Neural cell (in vitro differentiated cells): ENCODE measurements at regions not wholly inside any gene's neighbourhood (a gene's known extent, or its start where the extent isn't known, plus 50 kb on each side); places are given as distances from the start of the nearest gene placed in this dataset.

Source experiments
- H2AFZ ChIP-seq: fragments of 200-600, 300-800 bp; sonication (generic), shearing (Covaris generic); 2 replicates; pipeline ENCODE4 v1.6.0; 2014; ENCODE audit warnings: low read depth, mild to moderate bottlenecking, antibody characterized with exemption, low read length, moderate library complexity
- H3F3A ChIP-seq: fragments of 200-600 bp; shearing (Covaris generic); 2 replicates; pipeline ENCODE4 v1.6.1; 2016; ENCODE audit warnings: mild to moderate bottlenecking, moderate library complexity, mixed read lengths, antibody characterized with exemption, low read length; ENCODE audit not compliant: insufficient read depth, poor library complexity, severe bottlenecking
- H3K27ac ChIP-seq: fragments of 200-600, 300-800 bp; sonication (generic), shearing (Covaris generic); 2 replicates; pipeline ENCODE4 v1.5.1; 2014; ENCODE audit warnings: mild to moderate bottlenecking, low read length, moderate library complexity
- H3K27me3 ChIP-seq: fragments of 300-800, 200-600 bp; sonication (generic), shearing (Covaris generic); 2 replicates; pipeline ENCODE4 v1.6.0; 2014; ENCODE audit warnings: mild to moderate bottlenecking, low read depth, low read length, moderate library complexity; ENCODE audit not compliant: insufficient read depth
- H3K36me3 ChIP-seq: fragments of 300-800, 200-600 bp; sonication (generic), shearing (Covaris generic); 2 replicates; pipeline ENCODE4 v1.5.1; 2014; ENCODE audit warnings: mild to moderate bottlenecking, antibody characterized with exemption, low read length, moderate library complexity; ENCODE audit not compliant: insufficient read depth
- H3K4me2 ChIP-seq: fragments of 300-800, 200-600 bp; sonication (generic), shearing (Covaris generic); 2 replicates; pipeline ENCODE4 v1.6.0; 2014; ENCODE audit warnings: mild to moderate bottlenecking, low read length
- H3K4me3 ChIP-seq: fragments of 300-800, 200-600 bp; sonication (generic), shearing (Covaris generic); 2 replicates; pipeline ENCODE4 v1.5.1; 2014; ENCODE audit warnings: mild to moderate bottlenecking, low read length, moderate library complexity
- H3K79me2 ChIP-seq: fragments of 200-600 bp; shearing (Covaris generic); replicated peaks from 2 replicates; pipeline ENCODE4 v1.6.0; 2014; ENCODE audit warnings: mild to moderate bottlenecking, low read length, moderate library complexity; ENCODE audit not compliant: insufficient read depth
- H3K9ac ChIP-seq: fragments of 300-800, 200-600 bp; sonication (generic), shearing (Covaris generic); 2 replicates; pipeline ENCODE4 v1.6.1; 2016; ENCODE audit warnings: mild to moderate bottlenecking, low read length, mixed read lengths
- H3K9me2 ChIP-seq: fragments of 200-600 bp; shearing (Covaris generic); 2 replicates; pipeline ENCODE4 v1.6.1; 2016; ENCODE audit warnings: mild to moderate bottlenecking, low read length, mixed read lengths; ENCODE audit not compliant: insufficient read depth
- H3K9me3 ChIP-seq: fragments of 200-600, 300-800 bp; sonication (generic), shearing (Covaris generic); 2 replicates; pipeline ENCODE4 v1.6.1; 2016; ENCODE audit warnings: mild to moderate bottlenecking, mixed run types, low read length, moderate library complexity, mixed read lengths
- H4K20me1 ChIP-seq: fragments of 200-600 bp; shearing (Covaris generic); 2 replicates; pipeline ENCODE4 v1.6.1; 2016; ENCODE audit warnings: mild to moderate bottlenecking, mixed run types; ENCODE audit not compliant: insufficient read depth
- CTCF ChIP-seq: fragments of 450-650 bp; IDR thresholded peaks from 2 replicates; pipeline ENCODE4 v1.5.1; 2014; ENCODE audit warnings: antibody characterized with exemption, mild to moderate bottlenecking, moderate library complexity; ENCODE audit not compliant: poor library complexity, severe bottlenecking
- EP300 ChIP-seq: fragments of 450-650 bp; conservative IDR thresholded peaks from 2 replicates; pipeline ENCODE4 v1.6.1; 2014; ENCODE audit warnings: antibody characterized with exemption, mild to moderate bottlenecking, moderate library complexity; ENCODE audit not compliant: poor library complexity, severe bottlenecking
- EZH2 ChIP-seq: fragments of 200-600, 300-800 bp; shearing (Covaris generic), sonication (generic); IDR thresholded peaks from 2 replicates; pipeline ENCODE4 v1.6.1; 2014; ENCODE audit warnings: antibody characterized with exemption, low read length, borderline replicate concordance, mild to moderate bottlenecking; ENCODE audit not compliant: insufficient read depth, poor library complexity, severe bottlenecking
- POLR2AphosphoS5 ChIP-seq: IDR thresholded peaks from 2 replicates; pipeline ENCODE4 v1.6.1; 2012
- RAD21 ChIP-seq: fragments of 450-650 bp; conservative IDR thresholded peaks from 2 replicates; pipeline ENCODE4 v1.6.1; 2014; ENCODE audit warnings: antibody characterized with exemption, mild to moderate bottlenecking, moderate library complexity
- SMC3 ChIP-seq: fragments of 450-650 bp; conservative IDR thresholded peaks from 2 replicates; pipeline ENCODE4 v1.6.1; 2014; ENCODE audit warnings: antibody characterized with exemption, mild to moderate bottlenecking, moderate library complexity; ENCODE audit not compliant: poor library complexity
- TAF1 ChIP-seq: IDR thresholded peaks from 2 replicates; pipeline ENCODE4 v1.6.1; 2012; ENCODE audit warnings: low read depth
- TF ChIP-seq, protein P1 (sequence below): IDR thresholded peaks from 2 replicates; pipeline ENCODE4 v1.6.1; 2012; ENCODE audit warnings: borderline replicate concordance

- H2AFZ ChIP-seq = no peak overlapping the region
Observed at GRCh38 chr13:44189085-44189484, 184.5 kb upstream of the SERP2 start.

GRCh38 chr13:44191103-44191502 lies 182.5 kb upstream of the SERP2 start:
- Histone ChIP-seq H3K9me3 (no peaks in the 10 kb centered on the region), H3K27ac (no peak overlapping the region), H3K4me2 (no peak overlapping the region), H3K79me2 (no peaks in the 10 kb centered on the region), H3K27me3 (no peaks in the 10 kb centered on the region), H3K4me3 (no peak overlapping the region), H2AFZ (no peak overlapping the region), H3K9ac (no peak overlapping the region), H3K36me3 (no peaks in the 10 kb centered on the region), H3K9me2 (no peaks in the 10 kb centered on the region), H4K20me1 (no peaks in the 10 kb centered on the region), H3F3A (no peaks in the 10 kb centered on the region)
- no peak for TF ChIP-seq EZH2
- TF ChIP-seq TAF1 = no peak
- no peak for TF ChIP-seq RAD21

More at GRCh38 chr13:44189085-44189484, 184.5 kb upstream of the SERP2 start:
- Histone ChIP-seq H3K36me3 (no peaks in the 10 kb centered on the region), H3K4me2 (no peak overlapping the region), H3K9me2 (no peaks in the 10 kb centered on the region), H3K27ac (no peak overlapping the region), H3K4me3 (no peak overlapping the region), H3K27me3 (no peaks in the 10 kb centered on the region), H4K20me1 (no peaks in the 10 kb centered on the region), H3K9me3 (no peaks in the 10 kb centered on the region), H3F3A (no peaks in the 10 kb centered on the region), H3K79me2 (no peaks in the 10 kb centered on the region), H3K9ac (no peak overlapping the region)
- TF ChIP-seq SMC3 = no peak
- TF ChIP-seq POLR2AphosphoS5 = no peak
- TF ChIP-seq, protein P1, sequence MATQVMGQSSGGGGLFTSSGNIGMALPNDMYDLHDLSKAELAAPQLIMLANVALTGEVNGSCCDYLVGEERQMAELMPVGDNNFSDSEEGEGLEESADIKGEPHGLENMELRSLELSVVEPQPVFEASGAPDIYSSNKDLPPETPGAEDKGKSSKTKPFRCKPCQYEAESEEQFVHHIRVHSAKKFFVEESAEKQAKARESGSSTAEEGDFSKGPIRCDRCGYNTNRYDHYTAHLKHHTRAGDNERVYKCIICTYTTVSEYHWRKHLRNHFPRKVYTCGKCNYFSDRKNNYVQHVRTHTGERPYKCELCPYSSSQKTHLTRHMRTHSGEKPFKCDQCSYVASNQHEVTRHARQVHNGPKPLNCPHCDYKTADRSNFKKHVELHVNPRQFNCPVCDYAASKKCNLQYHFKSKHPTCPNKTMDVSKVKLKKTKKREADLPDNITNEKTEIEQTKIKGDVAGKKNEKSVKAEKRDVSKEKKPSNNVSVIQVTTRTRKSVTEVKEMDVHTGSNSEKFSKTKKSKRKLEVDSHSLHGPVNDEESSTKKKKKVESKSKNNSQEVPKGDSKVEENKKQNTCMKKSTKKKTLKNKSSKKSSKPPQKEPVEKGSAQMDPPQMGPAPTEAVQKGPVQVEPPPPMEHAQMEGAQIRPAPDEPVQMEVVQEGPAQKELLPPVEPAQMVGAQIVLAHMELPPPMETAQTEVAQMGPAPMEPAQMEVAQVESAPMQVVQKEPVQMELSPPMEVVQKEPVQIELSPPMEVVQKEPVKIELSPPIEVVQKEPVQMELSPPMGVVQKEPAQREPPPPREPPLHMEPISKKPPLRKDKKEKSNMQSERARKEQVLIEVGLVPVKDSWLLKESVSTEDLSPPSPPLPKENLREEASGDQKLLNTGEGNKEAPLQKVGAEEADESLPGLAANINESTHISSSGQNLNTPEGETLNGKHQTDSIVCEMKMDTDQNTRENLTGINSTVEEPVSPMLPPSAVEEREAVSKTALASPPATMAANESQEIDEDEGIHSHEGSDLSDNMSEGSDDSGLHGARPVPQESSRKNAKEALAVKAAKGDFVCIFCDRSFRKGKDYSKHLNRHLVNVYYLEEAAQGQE = no peak
- no peak for TF ChIP-seq EZH2
- no peak for TF ChIP-seq EP300
- no peak for TF ChIP-seq RAD21
- TF ChIP-seq TAF1 = no peak

DNA sequence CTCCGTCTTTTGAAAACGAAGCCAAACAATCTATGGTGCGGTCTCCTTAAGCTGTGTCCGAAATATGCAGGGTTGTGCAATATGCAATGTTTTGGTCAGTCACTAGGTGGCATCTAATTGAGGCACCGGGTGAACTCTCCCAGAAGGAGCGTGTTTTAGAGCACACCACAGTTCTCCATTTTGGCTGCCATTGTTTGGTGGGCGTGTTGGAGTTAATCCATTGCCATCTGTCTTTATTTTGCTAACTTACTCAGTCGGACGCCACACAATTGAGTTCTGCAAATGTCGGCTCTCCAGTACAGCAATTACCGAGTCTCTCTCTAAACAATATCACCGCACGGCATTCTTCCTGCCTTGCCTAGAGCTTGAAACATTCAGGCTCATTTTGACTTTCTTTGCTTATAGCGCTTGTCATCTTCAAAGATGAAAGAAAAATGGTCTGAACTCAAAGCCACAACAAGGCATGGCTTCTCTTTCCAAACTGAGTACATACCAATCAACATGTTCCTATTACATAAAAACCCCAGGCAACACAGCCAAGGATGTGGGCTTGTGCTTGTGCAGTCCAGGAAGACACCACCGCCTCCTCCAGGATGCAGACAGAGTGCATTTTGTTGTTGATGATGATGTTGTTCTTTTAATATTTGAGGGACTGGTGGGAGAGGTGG lies 182.0 kb upstream of the SERP2 start:
- no peak overlapping the region for H3K4me2 ChIP-seq
- no peaks in the 10 kb centered on the region for H4K20me1 ChIP-seq
- TF ChIP-seq RAD21 = peak; percentile 34
- TF ChIP-seq EZH2 = no peak
- TF ChIP-seq SMC3 = peak; percentile 48
- peak; percentile 49 for TF ChIP-seq CTCF
- TF ChIP-seq TAF1 = no peak
- H3K9me2 ChIP-seq = no peaks in the 10 kb centered on the region
- no peaks in the 10 kb centered on the region for H3F3A ChIP-seq
- no peak overlapping the region for H3K27ac ChIP-seq
- no peaks in the 10 kb centered on the region for H3K9me3 ChIP-seq
- H3K4me3 ChIP-seq = no peak overlapping the region
- H3K79me2 ChIP-seq = no peaks in the 10 kb centered on the region
- no peak overlapping the region for H3K9ac ChIP-seq
- no peak overlapping the region for H2AFZ ChIP-seq
- no peaks in the 10 kb centered on the region for H3K27me3 ChIP-seq
- no peaks in the 10 kb centered on the region for H3K36me3 ChIP-seq
